ENCODE measurements at regions not wholly inside any gene's neighbourhood (a gene's known extent, or its start where the extent isn't known, plus 50 kb on each side); places are given as distances from the start of the nearest gene placed in this dataset.

DNA sequence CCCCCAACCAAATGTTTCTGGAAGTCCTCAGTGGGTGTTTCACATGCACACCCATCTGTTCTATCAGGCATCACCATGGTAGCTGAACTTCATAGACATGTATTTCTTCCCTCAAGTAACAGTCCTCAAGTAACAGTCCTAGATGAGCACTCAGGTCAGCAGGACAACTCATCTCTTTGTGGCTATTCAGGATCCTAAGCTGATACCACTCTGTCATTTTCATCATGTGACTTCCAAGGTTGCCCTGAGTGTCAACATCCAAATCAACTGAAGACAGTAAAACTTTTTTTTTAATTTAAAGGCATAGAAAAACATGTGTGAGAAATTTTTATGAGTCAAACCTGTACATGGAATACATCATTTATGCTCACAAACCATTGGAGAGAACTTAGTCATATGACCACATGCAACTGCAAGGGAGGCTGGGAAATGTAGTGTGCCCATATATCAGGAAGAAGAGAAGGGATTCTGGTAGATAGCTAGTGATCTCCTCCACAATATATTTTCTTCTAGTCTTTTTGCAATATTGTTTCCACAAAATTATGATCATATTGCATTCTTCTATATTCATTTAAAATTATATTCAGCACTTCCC, 64.2 kb upstream of the FST start:
- TF ChIP-seq EZH2 (IDR thresholded peaks at IDR 0.05; ENCODE audit: borderline replicate concordance, insufficient read depth, low read depth, low read length, poor library complexity, severe bottlenecking) = no peak
- TF ChIP-seq, protein P1, sequence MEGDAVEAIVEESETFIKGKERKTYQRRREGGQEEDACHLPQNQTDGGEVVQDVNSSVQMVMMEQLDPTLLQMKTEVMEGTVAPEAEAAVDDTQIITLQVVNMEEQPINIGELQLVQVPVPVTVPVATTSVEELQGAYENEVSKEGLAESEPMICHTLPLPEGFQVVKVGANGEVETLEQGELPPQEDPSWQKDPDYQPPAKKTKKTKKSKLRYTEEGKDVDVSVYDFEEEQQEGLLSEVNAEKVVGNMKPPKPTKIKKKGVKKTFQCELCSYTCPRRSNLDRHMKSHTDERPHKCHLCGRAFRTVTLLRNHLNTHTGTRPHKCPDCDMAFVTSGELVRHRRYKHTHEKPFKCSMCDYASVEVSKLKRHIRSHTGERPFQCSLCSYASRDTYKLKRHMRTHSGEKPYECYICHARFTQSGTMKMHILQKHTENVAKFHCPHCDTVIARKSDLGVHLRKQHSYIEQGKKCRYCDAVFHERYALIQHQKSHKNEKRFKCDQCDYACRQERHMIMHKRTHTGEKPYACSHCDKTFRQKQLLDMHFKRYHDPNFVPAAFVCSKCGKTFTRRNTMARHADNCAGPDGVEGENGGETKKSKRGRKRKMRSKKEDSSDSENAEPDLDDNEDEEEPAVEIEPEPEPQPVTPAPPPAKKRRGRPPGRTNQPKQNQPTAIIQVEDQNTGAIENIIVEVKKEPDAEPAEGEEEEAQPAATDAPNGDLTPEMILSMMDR (IDR thresholded peaks at IDR 0.05) = no peak

Measured in B cell (primary cell).